Sigmoid colon (tissue), 6 donors: ENCODE measurements at regions not wholly inside any gene's neighbourhood (a gene's known extent, or its start where the extent isn't known, plus 50 kb on each side); places are given as distances from the start of the nearest gene placed in this dataset.
"Not testable (repeated sequence)": the region's sequence is repeated elsewhere in the genome, so short reads cannot be mapped to it uniquely, and the experiment has no call there.

Experiments used
- DNase-seq: peaks from one replicate; pipeline ENCODE4 v3.0.0-alpha.2; 2019
- H3K27ac ChIP-seq, 4 donors: fragments of 200-600 bp; sonication (generic); one replicate each; pipeline ENCODE4 v1.5.1; 2016 to 2019; ENCODE audit warnings: mild to moderate bottlenecking in 1 of 4
- H3K27me3 ChIP-seq, 3 donors: fragments of 200-600 bp; sonication (generic); one replicate each; pipeline ENCODE4 v1.5.1; 2019; ENCODE audit warnings: mild to moderate bottlenecking in 1 of 3
- H3K36me3 ChIP-seq, 4 donors: fragments of 200-600 bp; sonication (generic); one replicate each; pipeline ENCODE4 v1.5.1; 2016 to 2019
- H3K4me1 ChIP-seq, 4 donors: fragments of 200-600 bp; sonication (generic); one replicate each; pipeline ENCODE4 v1.5.1; 2017 to 2019
- H3K4me3 ChIP-seq, 4 donors: fragments of 200-600 bp; sonication (generic); one replicate each; pipeline ENCODE4 v1.5.1; 2017 to 2019; ENCODE audit warnings: mild to moderate bottlenecking in 2 of 4, moderate library complexity in 1 of 4
- H3K9me3 ChIP-seq, 4 donors: fragments of 200-600 bp in 3 of 4; sonication (generic) in 3 of 4; one replicate each; pipeline versions ENCODE4 v1.5.1 to v1.6.1; 2013 to 2019
- CTCF ChIP-seq, 4 experiments: fragments of 450-650 bp in 3 of 4; fragments of 200-600 bp in 1 of 4; IDR thresholded peaks; one replicate each; pipeline ENCODE4 v1.5.1; 2016 to 2019; ENCODE audit warnings: antibody characterized with exemption in 4 of 4, mild to moderate bottlenecking in 3 of 4, moderate library complexity in 2 of 4
- EP300 ChIP-seq, 4 donors: sonication (generic); formaldehyde crosslinking; IDR thresholded peaks; one replicate each; pipeline ENCODE4 v1.6.1; 2017; ENCODE audit warnings: antibody characterized with exemption in 4 of 4
- POLR2A ChIP-seq, 2 donors: fragments of 450-650 bp; IDR thresholded peaks; one replicate each; pipeline ENCODE4 v1.6.1; 2016; ENCODE audit warnings: antibody characterized with exemption in 2 of 2, mild to moderate bottlenecking in 2 of 2, moderate library complexity in 2 of 2
- POLR2AphosphoS5 ChIP-seq, 4 donors: sonication (generic); formaldehyde crosslinking; IDR thresholded peaks; one replicate each; pipeline ENCODE4 v1.6.1; 2017; ENCODE audit warnings: antibody characterized with exemption in 4 of 4
- WGBS, 2 donors: extraction: QIAGEN DNeasy Blood & Tissue Kit; methylation state at CpG; one replicate each; pipeline ENCODE4 v1.1.7; 2013; 5-methylcytosine and 5-hydroxymethylcytosine counted together
- intact Hi-C: fragments of 100-400 bp; cut with DNase I; formaldehyde crosslinking; loops from one replicate; pipeline ENCODE4 v1.15.1; 2023
- donor health status: healthy with polysubstance abuse.
- donor health status: healthy.

DNA sequence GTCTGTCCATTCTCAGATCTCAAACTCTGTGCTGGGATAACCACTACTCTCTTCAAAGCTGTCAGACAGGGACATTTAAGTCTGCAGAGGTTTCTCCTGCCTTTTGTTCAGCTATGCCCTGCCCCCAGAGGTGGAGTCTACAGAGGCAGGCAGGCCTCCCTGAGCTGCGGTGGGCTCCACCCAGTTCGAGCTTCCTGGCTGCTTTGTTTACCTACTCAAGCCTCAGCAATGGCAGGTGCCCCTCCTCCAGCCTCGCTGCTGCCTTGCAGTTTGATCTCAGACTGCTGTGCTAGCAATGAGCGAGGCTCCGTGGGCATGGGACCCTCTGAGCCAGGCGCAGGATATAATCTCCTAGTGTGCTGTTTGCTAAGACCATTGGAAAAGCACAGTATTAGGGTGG is 53.1 kb upstream of the HUNK start:
- WGBS, 2 donors, result 64 to 83% methylated on average over 6 of the region's 6 CpGs

GRCh38 chr21:31814356-31814755 is 58.5 kb upstream of the HUNK start:
- H3K4me1 ChIP-seq, DNase-seq, H3K4me3 ChIP-seq, intact Hi-C loops, H3K36me3 ChIP-seq, H3K9me3 ChIP-seq, H3K27me3 ChIP-seq, H3K27ac ChIP-seq: not testable (repeated sequence)
- 92 to 93% methylated on average over 3 of the region's 3 CpGs for WGBS, 2 donors

More for the DNA sequence above, 53.1 kb upstream of the HUNK start:
- DNase-seq, H3K9me3 ChIP-seq, H3K27me3 ChIP-seq, H3K4me3 ChIP-seq, H3K36me3 ChIP-seq, H3K27ac ChIP-seq, intact Hi-C loops, H3K4me1 ChIP-seq: not testable (repeated sequence)

- no peak overlapping the region for H3K4me3 ChIP-seq
- H3K9me3 ChIP-seq, result no peaks in the 10 kb centered on the region
- no peak for DNase-seq
- WGBS, 2 donors, result 92 to 97% methylated on average over 1 of the region's 1 CpG
- intact Hi-C loops, result no loop called here
- H3K4me1 ChIP-seq, result no peaks in the 10 kb centered on the region
- no peak overlapping the region for H3K27ac ChIP-seq
- H3K36me3 ChIP-seq, result no peaks in the 10 kb centered on the region
- no peaks in the 10 kb centered on the region for H3K27me3 ChIP-seq
- TF ChIP-seq POLR2AphosphoS5 (IDR thresholded peaks at IDR 0.05) (no peak), CTCF (IDR thresholded peaks at IDR 0.05) (no peak), EP300 (IDR thresholded peaks at IDR 0.05) (no peak), POLR2A (IDR thresholded peaks at IDR 0.05) (no peak)
Observed at GRCh38 chr21:31813862-31814261, 59.0 kb upstream of the HUNK start.

DNA sequence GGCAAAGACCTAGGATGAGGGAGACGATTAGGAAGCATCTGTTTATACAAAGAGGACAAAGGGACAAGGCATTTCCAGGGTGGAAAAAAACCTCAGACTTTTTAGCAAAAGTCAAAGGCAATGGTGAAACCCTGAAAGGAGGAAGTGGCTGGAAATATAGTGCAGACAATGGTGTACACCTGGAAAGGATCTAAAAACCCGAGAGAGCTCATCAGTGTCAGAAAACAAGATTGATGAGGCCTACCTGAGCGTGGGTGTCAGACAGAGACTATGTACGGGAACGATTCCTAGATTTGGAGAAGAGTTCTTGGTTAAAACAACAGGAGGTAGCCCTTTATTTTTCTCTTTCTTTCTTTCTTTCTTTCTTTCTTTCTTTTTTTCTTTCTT is 68.8 kb upstream of the HUNK start:
- Histone ChIP-seq H3K27me3 (peaks cover 0 to 24% (median 0%) of the 10 kb centered on the region in 3 donors), H3K27ac (no peak overlapping the region), H3K4me1 (no peaks in the 10 kb centered on the region), H3K4me3 (no peak overlapping the region), H3K36me3 (no peaks in the 10 kb centered on the region), H3K9me3 (no peaks in the 10 kb centered on the region)
- no peak for TF ChIP-seq CTCF (IDR thresholded peaks at IDR 0.05)
- no peak for TF ChIP-seq POLR2A (IDR thresholded peaks at IDR 0.05)
- TF ChIP-seq EP300 (IDR thresholded peaks at IDR 0.05), result no peak
- no peak for TF ChIP-seq POLR2AphosphoS5 (IDR thresholded peaks at IDR 0.05)
- DNase-seq, result no peak
- intact Hi-C loops, result no loop called here
- WGBS, 2 donors, result 48 to 49% methylated on average over 5 of the region's 5 CpGs

DNA sequence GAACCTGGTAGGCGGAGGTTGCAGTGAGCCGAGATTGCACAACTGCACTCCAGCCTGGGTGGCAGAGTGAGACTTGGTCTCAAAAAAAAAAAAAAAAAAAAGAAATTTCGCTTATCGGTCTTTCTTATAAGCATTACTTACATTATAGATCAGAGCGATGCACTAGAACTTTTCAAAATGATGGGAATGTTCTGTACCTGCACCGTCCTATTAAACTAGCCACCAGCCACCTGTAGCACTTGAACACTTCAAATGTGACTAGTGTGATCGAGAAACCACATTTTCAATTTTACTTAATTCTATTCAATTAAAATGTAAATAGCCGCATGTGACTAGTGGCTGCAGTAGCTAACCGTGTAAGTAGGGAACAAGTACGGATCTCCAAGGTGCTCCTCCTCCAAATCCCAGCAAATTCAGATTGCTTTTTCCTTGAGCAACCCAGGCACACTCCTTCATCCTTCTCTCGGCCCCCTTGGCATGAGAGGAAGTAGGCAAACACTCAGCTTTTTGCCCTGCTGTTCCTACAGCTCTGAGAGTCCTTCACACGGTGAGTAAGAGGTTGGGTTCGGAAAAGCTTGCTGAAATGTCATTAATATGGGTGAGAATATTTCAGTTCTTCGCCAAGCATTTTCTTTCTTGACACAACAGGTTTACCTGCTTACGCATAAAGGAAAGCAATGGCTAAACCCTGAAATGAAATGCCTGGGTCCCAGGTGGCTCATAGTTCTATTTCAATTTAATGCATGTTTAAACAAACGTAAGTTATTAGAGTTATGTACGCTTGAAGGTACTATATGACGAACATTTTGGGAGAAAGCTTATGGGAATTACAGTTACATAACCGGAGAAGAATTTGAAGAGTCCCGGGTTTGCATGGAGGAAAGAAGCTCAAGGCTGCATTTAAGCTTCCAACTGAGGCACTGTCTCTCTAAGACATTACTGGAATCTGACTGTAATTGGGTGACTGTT is 69.5 kb upstream of the HUNK start:
- intact Hi-C loops, result no loop called here
- WGBS, 2 donors, result 88 to 89% methylated on average over 20 of the region's 20 CpGs
- H3K36me3 ChIP-seq, result no peaks in the 10 kb centered on the region
- no peak overlapping the region for H3K27ac ChIP-seq
- no peak overlapping the region for H3K4me3 ChIP-seq
- peaks cover 0 to 24% (median 0%) of the 10 kb centered on the region in 3 donors for H3K27me3 ChIP-seq
- H3K9me3 ChIP-seq, result no peaks in the 10 kb centered on the region
- no peaks in the 10 kb centered on the region for H3K4me1 ChIP-seq
- no peak for DNase-seq
- TF ChIP-seq POLR2AphosphoS5 (IDR thresholded peaks at IDR 0.05), result no peak
- TF ChIP-seq POLR2A (IDR thresholded peaks at IDR 0.05), result no peak
- no peak for TF ChIP-seq CTCF (IDR thresholded peaks at IDR 0.05)
- no peak for TF ChIP-seq EP300 (IDR thresholded peaks at IDR 0.05)

DNA sequence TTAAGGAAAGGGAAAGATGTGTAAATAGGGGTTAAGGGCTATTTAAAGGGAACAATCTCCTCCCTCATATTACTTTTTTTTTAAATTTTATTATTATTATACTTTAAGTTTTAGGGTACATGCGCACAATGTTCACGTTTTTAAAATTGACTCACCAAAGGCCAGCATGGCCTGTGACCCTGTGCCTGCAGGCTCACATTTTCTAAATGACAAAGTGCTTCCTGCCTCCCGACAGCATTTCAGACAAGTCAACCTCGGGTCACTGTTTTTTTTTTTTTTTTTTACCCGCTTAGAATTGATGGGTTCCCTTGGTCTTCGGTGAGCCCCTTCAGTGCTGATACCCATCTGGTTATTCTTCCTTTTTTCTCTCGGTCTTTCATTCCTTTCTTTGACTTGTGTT is 70.4 kb upstream of the SCAF4 start:
- H3K9me3 ChIP-seq, result no peaks in the 10 kb centered on the region
- no peak overlapping the region for H3K4me3 ChIP-seq
- peaks cover 0 to 24% (median 0%) of the 10 kb centered on the region in 3 donors for H3K27me3 ChIP-seq
- WGBS, 2 donors, result 30 to 49% methylated on average over 7 of the region's 7 CpGs
- TF ChIP-seq POLR2A (IDR thresholded peaks at IDR 0.05) (no peak), EP300 (IDR thresholded peaks at IDR 0.05) (no peak)
- no peak overlapping the region for H3K27ac ChIP-seq
- H3K36me3 ChIP-seq, result no peaks in the 10 kb centered on the region
- intact Hi-C loops, result no loop called here
- H3K4me1 ChIP-seq, result no peaks in the 10 kb centered on the region
- DNase-seq, result no peak
